ENCODE measurements at regions not wholly inside any gene's neighbourhood (a gene's known extent, or its start where the extent isn't known, plus 50 kb on each side); places are given as distances from the start of the nearest gene placed in this dataset.

- TF ChIP-seq, protein P1, sequence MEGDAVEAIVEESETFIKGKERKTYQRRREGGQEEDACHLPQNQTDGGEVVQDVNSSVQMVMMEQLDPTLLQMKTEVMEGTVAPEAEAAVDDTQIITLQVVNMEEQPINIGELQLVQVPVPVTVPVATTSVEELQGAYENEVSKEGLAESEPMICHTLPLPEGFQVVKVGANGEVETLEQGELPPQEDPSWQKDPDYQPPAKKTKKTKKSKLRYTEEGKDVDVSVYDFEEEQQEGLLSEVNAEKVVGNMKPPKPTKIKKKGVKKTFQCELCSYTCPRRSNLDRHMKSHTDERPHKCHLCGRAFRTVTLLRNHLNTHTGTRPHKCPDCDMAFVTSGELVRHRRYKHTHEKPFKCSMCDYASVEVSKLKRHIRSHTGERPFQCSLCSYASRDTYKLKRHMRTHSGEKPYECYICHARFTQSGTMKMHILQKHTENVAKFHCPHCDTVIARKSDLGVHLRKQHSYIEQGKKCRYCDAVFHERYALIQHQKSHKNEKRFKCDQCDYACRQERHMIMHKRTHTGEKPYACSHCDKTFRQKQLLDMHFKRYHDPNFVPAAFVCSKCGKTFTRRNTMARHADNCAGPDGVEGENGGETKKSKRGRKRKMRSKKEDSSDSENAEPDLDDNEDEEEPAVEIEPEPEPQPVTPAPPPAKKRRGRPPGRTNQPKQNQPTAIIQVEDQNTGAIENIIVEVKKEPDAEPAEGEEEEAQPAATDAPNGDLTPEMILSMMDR (IDR thresholded peaks at IDR 0.05): no peak
- no peak for TF ChIP-seq POLR2A (IDR thresholded peaks at IDR 0.05)
These were observed 142.2 kb downstream of the SLC41A2 start for GRCh38 chr12:104815935-104816334.

All from lower leg skin (tissue), 3 donors.